ENCODE measurements at regions not wholly inside any gene's neighbourhood (a gene's known extent, or its start where the extent isn't known, plus 50 kb on each side); places are given as distances from the start of the nearest gene placed in this dataset.
"Not testable (repeated sequence)": the region's sequence is repeated elsewhere in the genome, so short reads cannot be mapped to it uniquely, and the experiment has no call there.

GRCh38 chr6:134400941-134401340, 83.0 kb upstream of the SGK1 start:
- no peak for DNase-seq (ENCODE audit: low read depth)

DNA sequence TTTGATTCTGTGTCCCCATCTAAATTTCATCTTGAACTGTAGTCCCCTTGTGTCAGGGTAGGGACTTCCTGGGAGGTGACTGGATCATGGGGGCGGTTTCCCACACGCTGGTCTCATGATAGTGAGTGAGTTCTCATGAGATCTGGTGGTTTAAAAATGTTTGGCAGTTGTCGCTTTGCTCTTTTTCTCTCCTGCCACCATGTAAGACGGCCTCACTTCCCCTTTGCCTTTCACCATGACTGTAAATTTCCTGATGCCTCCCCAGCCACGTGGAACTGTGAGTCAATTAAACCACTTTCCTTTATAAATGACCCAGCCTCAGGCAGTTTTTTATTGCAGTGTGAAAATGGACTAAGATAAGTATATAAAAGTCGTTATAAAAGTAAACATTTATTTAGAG, 80.5 kb upstream of the SGK1 start:
- no peak for DNase-seq (ENCODE audit: low read depth)

- DNase-seq (ENCODE audit: low read depth), result no peak
Observed at GRCh38 chr6:134397676-134398075, 79.8 kb upstream of the SGK1 start.

DNA sequence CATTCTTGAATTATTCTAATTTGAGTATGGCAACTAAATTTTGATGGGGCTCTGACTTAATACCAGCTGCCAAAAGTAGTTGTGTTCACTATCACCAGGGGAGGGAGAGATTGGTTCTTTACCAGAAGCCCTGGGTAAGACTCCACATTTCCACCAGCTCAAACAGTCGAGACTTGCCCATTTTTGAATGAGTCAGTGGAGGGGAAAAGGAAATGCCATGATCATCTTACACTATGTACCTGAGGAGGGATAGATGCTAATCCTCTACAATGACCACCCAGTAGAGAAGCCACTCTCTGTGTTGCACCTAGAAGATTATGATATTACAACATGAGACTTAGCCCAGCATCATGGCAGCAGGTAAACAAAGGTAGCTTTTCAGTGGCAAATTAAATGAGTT, 77.0 kb upstream of the SGK1 start:
- DNase-seq (ENCODE audit: low read depth), result no peak

DNA sequence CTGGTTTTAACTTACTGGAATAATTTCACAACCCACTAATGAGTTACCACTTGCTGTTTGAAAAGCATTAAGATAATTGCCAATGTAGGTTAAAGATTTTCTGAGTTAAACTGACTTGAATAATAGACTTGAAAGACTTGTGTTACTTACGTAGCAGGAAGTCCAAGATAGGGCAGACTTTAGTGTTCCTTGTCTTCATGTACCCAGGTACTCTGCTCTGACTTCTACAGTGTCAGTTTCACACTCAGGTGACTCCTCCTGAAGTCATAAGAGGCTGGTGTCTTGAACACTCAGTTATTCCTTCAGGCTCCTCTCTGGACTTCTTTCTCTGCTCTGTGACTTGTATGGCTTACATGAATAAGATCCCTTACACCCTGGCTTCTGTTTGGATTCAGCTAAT, 76.3 kb upstream of the SGK1 start:
- no peak for DNase-seq (ENCODE audit: low read depth)

- DNase-seq (ENCODE audit: low read depth), result no peak
Observed at GRCh38 chr6:134391205-134391604, 73.3 kb upstream of the SGK1 start.

DNA sequence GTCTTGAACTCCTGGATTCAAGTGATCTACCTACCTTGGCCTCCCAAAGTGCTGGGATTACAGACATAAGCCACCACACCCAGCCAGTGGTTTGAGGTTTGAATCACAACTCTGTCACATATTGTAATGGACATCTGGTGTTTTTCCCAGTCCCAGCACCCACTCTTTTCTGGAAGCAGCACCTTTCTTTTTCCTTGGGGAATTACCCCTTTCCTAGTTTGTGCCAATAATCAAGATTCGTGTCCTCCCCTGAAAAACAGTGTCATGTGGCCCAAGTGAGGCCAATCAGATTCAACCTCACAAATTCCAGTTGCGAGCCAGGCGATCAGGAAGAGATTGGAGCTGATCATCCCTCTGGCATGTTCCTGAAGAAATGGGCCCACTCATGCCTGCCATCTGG, 71.7 kb upstream of the SGK1 start:
- DNase-seq (ENCODE audit: low read depth), result no peak

DNA sequence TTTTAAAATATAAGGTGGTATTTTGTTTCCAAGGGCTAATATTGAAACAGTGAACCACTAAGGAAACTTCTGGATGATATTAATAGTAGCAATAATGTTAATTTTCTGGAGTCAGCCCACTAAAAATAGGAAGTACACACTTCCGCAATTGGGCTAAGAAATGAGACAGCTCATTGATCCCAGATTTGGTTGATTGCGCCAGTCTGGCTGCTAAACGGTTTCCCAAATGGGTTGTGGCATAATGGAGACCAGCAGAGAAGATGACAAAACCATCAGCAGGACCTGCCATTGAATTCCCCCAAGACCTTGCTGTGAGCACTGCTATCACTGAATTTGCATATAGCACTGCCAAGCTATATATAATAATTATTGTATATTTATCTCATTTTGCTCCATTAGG, 71.2 kb upstream of the SGK1 start:
- no peak for DNase-seq (ENCODE audit: low read depth)

- DNase-seq (ENCODE audit: low read depth), result not testable (repeated sequence)
Observed at GRCh38 chr6:134386482-134386881, 68.6 kb upstream of the SGK1 start.

DNA sequence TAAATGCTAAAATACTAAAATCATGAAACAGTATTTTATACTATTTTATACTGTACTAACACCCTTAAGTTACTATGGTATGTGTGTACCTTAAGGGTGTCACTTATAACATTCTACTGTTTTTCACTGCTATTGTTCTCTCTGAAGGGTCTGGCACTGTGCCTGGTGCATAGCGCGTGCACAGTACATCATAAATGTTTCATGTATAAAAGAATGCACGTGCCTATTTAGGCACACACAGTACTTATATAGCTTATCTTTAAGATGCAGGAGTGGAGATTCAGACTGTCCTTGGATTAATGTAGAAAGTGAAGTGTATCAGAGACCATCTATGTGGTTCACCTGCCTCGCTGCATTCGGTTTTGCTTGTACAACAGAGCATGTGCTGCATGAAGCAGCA, 64.0 kb upstream of the SGK1 start:
- no peak for DNase-seq (ENCODE audit: low read depth)

- no peak for DNase-seq (ENCODE audit: low read depth)
Observed at GRCh38 chr6:134379599-134379998, 61.7 kb upstream of the SGK1 start.

DNA sequence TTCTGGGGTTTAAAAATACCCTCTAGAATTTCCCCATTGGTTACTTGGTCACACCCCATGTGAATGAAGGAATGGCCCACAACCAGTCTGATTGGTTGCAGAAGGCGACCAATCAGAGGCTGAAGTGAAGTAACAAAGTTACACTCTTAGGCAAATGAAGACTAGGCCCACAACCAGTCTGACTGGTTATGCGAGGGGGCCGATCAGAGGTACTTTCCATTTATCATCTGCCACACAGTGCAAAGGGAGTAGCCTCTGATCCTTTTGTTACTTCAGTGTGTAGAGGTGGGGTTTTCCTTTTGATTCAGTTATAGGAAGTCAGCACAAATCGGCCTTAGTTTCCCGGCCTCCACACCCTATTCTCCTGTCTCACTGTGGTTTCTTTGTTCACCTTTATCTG, 61.2 kb upstream of the SGK1 start:
- no peak for DNase-seq (ENCODE audit: low read depth)

DNA sequence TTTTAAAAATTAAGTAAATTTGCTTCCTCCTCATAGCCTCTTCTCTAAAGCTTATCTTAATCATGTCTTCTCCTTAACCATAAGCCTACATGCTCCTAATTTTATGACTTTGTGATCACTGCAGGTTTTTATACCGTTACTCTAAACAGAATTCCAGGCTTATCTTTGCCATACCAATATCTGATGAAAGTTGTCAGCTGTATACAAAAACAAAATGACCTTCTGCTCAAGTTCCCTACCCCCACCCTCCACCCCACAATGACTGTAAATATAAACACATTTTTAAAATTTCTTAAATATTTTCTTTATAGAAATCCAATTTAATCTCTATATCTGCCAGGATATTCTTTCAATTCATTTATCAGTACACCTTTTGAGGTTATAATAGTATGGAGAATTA, 60.5 kb upstream of the SGK1 start:
- DNase-seq (ENCODE audit: low read depth), result no peak

DNA sequence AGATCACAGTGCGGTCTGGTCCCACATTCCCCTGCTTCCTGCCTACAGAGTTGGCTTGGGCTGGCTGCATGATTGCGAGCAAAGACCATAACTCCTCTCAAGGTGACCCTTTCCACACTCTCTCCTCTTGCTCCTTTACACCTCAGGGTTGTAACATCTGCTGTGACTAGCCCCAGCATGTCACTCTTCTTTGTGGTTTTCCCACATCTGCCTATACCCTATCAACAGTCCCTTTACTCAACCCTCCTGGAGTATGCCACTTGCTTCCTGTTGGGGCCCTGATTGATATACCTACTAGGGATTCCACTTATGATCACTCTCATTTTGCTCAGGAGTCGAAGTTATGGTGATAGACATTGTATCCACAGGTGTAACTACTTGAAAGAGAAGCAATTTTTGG, 58.9 kb upstream of the SGK1 start:
- DNase-seq (ENCODE audit: low read depth), result no peak

- no peak for DNase-seq (ENCODE audit: low read depth)
Observed at GRCh38 chr6:134375220-134375580, 57.3 kb upstream of the SGK1 start.

DNA sequence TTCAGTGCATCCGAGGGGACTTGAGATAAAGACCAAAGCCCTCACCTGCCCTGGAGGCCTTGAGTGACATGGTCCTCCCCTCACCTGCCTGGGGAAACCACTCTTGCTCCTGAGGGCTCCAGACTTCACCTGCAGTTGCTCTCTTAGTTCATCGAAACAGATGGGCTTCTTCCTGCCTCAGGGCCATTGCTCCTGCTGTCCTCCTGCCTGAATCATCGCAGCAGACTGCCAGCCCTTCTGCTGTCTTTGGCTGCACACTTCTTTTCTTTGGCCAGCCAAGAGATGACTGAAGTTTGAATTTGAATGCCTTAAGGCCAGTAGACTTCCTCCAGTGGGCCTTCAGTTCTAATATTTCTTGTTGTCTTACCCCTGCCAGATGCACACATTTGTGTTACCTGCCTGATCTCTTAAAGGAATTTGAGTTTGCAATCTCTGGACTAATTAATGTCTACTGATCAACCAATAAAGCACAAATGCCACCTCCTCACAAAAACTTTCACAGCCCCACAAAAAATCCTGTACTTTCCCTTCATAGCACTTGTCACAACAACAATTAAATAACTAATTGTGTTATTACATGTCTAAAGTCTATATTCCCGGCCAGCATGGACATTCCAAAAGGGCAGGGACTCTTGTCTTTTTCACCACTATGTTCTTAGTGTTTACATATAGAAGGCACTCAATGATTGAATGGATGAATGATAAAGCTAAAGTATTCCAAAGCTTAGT, 56.7 kb upstream of the SGK1 start:
- DNase-seq (ENCODE audit: low read depth), result no peak

- DNase-seq (ENCODE audit: low read depth), result no peak
Observed at GRCh38 chr6:134373993-134374392, 56.1 kb upstream of the SGK1 start.

DNA sequence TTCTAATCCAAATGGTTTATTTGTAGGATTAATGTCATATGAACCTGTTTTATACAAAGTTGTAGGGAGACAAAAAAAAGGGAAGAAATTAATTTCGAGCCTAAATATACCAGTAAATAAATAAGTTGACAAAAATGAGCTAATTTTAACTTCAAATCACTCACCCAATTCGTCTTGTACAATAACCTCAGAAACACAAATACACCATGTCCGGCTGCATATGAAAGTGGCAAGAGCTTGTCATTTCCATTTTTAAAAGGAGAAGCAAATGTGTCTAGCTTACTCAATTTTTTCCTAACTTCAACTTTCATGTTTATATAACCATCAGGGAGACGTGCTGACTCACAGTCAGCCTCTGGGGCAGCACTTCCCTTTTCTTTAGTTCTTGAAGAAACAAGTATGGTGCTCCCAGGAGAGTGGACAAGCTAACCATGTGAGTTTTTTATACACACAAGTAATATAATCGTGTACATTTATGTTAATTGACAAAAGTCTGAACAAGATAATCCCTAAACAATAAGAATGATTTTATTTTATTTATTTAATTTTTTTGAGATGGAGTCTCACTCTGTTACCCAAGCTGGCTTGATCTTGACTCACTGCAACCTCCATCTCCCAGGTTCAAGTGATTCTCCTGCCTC, 55.5 kb upstream of the SGK1 start:
- no peak for DNase-seq (ENCODE audit: low read depth)

DNA sequence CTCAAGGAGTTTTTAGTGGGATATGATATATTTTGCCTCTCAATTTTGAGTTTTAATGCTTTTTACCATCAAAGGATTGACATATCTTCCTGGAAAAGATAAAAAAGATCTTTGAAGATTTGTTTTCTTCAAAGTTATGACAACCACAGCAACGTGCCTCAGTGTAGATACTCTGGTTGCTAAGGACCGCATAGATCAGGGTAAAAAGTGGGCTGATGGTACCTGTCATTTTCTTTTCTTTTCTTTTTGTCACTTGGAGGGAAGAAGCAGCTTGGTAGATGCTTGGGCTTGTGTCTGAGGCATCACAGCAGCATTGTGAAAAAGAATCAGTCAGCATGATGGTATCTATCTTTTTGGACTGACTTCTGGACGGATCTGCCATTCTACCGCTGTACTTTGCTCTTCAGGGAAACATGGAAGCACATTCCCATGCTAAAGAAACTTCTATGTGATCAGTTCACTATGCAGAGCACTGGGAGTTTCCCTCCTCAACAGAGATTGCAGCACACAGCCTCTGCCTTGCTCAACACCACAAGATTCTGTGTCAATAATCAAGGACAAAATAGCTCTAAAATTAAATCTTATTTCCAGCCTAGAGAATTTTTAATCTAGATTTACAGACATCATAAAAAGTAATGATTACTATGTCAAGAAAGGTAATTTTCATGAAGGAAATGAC, 54.8 kb upstream of the SGK1 start:
- no peak for DNase-seq (ENCODE audit: low read depth)

GRCh38 chr6:134368670-134369069, 50.8 kb upstream of the SGK1 start:
- DNase-seq (ENCODE audit: low read depth), result no peak
